HL-60 (cell line): ENCODE measurements at regions not wholly inside any gene's neighbourhood (a gene's known extent, or its start where the extent isn't known, plus 50 kb on each side); places are given as distances from the start of the nearest gene placed in this dataset.

Source experiments
- DNase-seq, 2 experiments: peaks; one replicate each; pipeline ENCODE4 v3.0.0-alpha.2; 2010 to 2020; ENCODE audit warnings: low read depth in 1 of 2, low spot score in 1 of 2
- H3K27ac ChIP-seq: fragments of 250-450 bp; sonication (Bioruptor Pico); replicated peaks from 2 replicates; pipeline ENCODE4 v1.5.1; 2020; ENCODE audit warnings: mild to moderate bottlenecking, moderate library complexity
- H3K27me3 ChIP-seq: fragments of 250-450 bp; sonication (Bioruptor Pico); 2 replicates; pipeline ENCODE4 v1.5.1; 2021; ENCODE audit warnings: mild to moderate bottlenecking, moderate library complexity; ENCODE audit not compliant: insufficient read depth, poor library complexity, severe bottlenecking
- H3K4me3 ChIP-seq: replicated peaks from 2 replicates; pipeline ENCODE4 v1.5.1; 2011; ENCODE audit warnings: mild to moderate bottlenecking, control low read depth, low read length; ENCODE audit not compliant: insufficient read depth
- CTCF ChIP-seq: IDR thresholded peaks from one replicate; pipeline ENCODE4 v1.5.1; 2011; ENCODE audit warnings: low read length, control low read depth, inconsistent platforms; ENCODE audit not compliant: insufficient read depth
- GABPA ChIP-seq: IDR thresholded peaks from 2 replicates; pipeline ENCODE4 v1.6.1; 2012; ENCODE audit warnings: low read depth
- POLR2AphosphoS5 ChIP-seq: IDR thresholded peaks from 2 replicates; pipeline ENCODE4 v1.6.1; 2012; ENCODE audit warnings: low read depth
- REST ChIP-seq: IDR thresholded peaks from 2 replicates; pipeline ENCODE4 v1.6.1; 2012; ENCODE audit warnings: low read depth; ENCODE audit not compliant: insufficient replicate concordance
- SPI1 ChIP-seq: IDR thresholded peaks from 2 replicates; pipeline ENCODE4 v1.6.1; 2012; ENCODE audit warnings: low read depth, mild to moderate bottlenecking, borderline replicate concordance

GRCh38 chr1:73711089-73711488 is 486.9 kb downstream of the LRRIQ3 start:
- H3K4me3 ChIP-seq = no peak overlapping the region
- DNase-seq = no peak
- H3K27ac ChIP-seq = no peak overlapping the region
- H3K27me3 ChIP-seq = no peaks in the 10 kb centered on the region
- TF ChIP-seq REST = no peak
- TF ChIP-seq CTCF = no peak
- no peak for TF ChIP-seq GABPA
- TF ChIP-seq POLR2AphosphoS5 = no peak
- no peak for TF ChIP-seq SPI1

- TF ChIP-seq POLR2AphosphoS5 = no peak
- no peak for TF ChIP-seq SPI1
- no peak for TF ChIP-seq GABPA
- no peak for TF ChIP-seq CTCF
- TF ChIP-seq REST = no peak
- Histone ChIP-seq H3K27ac (no peak overlapping the region), H3K4me3 (no peak overlapping the region), H3K27me3 (no peaks in the 10 kb centered on the region)
- no peak for DNase-seq
Measured at GRCh38 chr1:73701826-73702225, 496.1 kb downstream of the LRRIQ3 start.

GRCh38 chr1:73676186-73676585 is 521.8 kb downstream of the LRRIQ3 start:
- no peak overlapping the region for H3K27ac ChIP-seq
- DNase-seq = no peak
- H3K27me3 ChIP-seq = no peaks in the 10 kb centered on the region
- H3K4me3 ChIP-seq = no peak overlapping the region
- TF ChIP-seq SPI1 (no peak), POLR2AphosphoS5 (no peak), CTCF (no peak), REST (no peak), GABPA (no peak)
